Adrenal gland (tissue), 5 donors: ENCODE measurements at regions not wholly inside any gene's neighbourhood (a gene's known extent, or its start where the extent isn't known, plus 50 kb on each side); places are given as distances from the start of the nearest gene placed in this dataset.

Source experiments
- CTCF ChIP-seq, 6 experiments: fragments of 450-650 bp in 4 of 6; fragments of 200-600 bp in 2 of 6; sonication (generic) in 1 of 6; IDR thresholded peaks; 1 replicate in 5 of 6; 2 replicates in 1 of 6; pipeline versions ENCODE4 v1.5.1 to v1.8.0; 2016 to 2021; ENCODE audit warnings: antibody characterized with exemption in 6 of 6, mild to moderate bottlenecking in 2 of 6, moderate library complexity in 1 of 6
- POLR2A ChIP-seq, 2 donors: fragments of 450-650 bp; IDR thresholded peaks; one replicate each; pipeline ENCODE4 v1.6.1; 2017; ENCODE audit warnings: antibody characterized with exemption in 2 of 2, mild to moderate bottlenecking in 2 of 2, moderate library complexity in 1 of 2
- donor health status: DM: no; HTN: no; CAD: no.

DNA sequence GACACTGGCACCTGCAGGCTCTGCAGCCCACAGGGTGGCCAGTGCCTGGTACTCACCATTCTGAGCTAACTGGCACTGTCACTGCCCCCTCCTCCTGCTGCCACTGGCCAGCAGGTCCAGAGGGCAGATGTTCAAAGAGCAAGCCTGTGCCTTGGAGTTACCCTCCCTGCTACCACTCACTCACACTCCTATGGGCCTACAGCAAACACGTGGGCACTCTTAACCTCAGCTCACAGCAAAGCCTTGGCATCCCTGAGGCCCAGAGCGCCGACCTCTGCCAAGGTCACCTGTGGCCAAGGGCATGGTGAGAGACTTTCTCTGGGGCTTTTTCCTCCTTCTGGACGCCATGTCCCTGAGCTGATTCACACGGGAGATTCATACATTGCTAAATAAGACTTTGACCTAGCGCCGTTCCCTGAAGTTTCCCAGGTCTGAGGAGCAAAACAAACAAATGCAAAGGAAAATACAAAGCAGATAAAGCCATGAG is 270.0 kb upstream of the PPP2R2D start:
- TF ChIP-seq POLR2A (IDR thresholded peaks at IDR 0.05) (no peak), CTCF (IDR thresholded peaks at IDR 0.05) (no peak)
